Hepatocyte (in vitro differentiated cells): ENCODE measurements at regions not wholly inside any gene's neighbourhood (a gene's known extent, or its start where the extent isn't known, plus 50 kb on each side); places are given as distances from the start of the nearest gene placed in this dataset.

Experiments used
- EZH2 ChIP-seq: fragments of 200-600 bp; sonication (generic); IDR thresholded peaks from 2 replicates; pipeline ENCODE4 v1.6.1; 2016; ENCODE audit warnings: antibody characterized with exemption, mild to moderate bottlenecking, borderline replicate concordance
- TF ChIP-seq, protein P1 (sequence below): fragments of 200-600 bp; sonication (generic); IDR thresholded peaks from 2 replicates; pipeline ENCODE4 v1.5.1; 2016; ENCODE audit warnings: antibody characterized with exemption, mild to moderate bottlenecking; ENCODE audit not compliant: poor library complexity

DNA sequence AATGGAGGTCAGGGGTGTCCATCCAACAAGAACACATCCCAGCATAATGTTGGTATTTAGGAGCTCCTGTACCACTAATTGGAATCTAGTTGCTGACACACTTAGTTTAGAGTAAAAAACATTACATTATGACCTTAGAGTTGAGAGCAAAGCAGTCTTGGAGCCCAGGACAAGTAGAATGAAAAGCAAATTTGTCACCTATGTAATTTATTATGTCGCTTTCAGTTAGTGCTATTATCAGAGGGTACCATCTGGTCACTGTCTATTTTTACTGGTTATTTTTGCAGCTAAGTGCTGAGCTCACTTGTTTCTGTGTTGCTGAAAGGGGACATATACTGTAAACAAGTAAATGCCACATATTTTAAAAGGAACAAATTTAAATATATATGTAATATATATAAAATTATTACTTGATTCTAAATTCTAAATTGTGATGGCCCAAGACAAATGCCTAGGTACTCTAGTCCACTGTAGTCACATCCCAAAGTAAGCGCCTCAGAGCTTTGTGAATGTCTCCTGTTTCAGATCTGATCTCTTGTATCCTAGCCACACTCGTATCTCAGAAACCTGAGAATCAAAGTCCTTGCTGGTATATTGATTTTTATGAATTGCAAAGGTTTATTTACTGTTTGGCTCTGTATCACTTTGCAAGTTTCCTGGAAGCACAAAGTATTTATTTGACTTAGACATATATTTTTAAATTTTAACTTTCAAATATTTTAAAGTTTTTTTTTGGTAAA lies 148.6 kb upstream of the MAN1A1 start:
- TF ChIP-seq, protein P1, sequence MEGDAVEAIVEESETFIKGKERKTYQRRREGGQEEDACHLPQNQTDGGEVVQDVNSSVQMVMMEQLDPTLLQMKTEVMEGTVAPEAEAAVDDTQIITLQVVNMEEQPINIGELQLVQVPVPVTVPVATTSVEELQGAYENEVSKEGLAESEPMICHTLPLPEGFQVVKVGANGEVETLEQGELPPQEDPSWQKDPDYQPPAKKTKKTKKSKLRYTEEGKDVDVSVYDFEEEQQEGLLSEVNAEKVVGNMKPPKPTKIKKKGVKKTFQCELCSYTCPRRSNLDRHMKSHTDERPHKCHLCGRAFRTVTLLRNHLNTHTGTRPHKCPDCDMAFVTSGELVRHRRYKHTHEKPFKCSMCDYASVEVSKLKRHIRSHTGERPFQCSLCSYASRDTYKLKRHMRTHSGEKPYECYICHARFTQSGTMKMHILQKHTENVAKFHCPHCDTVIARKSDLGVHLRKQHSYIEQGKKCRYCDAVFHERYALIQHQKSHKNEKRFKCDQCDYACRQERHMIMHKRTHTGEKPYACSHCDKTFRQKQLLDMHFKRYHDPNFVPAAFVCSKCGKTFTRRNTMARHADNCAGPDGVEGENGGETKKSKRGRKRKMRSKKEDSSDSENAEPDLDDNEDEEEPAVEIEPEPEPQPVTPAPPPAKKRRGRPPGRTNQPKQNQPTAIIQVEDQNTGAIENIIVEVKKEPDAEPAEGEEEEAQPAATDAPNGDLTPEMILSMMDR: no peak
- TF ChIP-seq EZH2: no peak
